ENCODE measurements at regions not wholly inside any gene's neighbourhood (a gene's known extent, or its start where the extent isn't known, plus 50 kb on each side); places are given as distances from the start of the nearest gene placed in this dataset.

GRCh38 chr1:199746666-199747384 lies 280.7 kb upstream of the NR5A2 start:
- intact Hi-C loops (cut with micrococcal nuclease), result no loop called here
- Mint-ChIP-seq H3K27me3 (peaks cover 6% of the 10 kb centered on the region), H3K36me3 (ENCODE audit: low read depth) (no peaks in the 10 kb centered on the region), H3K9me3 (no peaks in the 10 kb centered on the region), H3K27ac (no peak overlapping the region), H3K4me1 (ENCODE audit: low read depth) (no peaks in the 10 kb centered on the region), H3K4me3 (no peak overlapping the region)
- ATAC-seq, result no peak
- POLR2A ChIA-PET, result no interaction called here
- no peak for DNase-seq
- no peak for TF ChIP-seq CTCF (IDR thresholded peaks at IDR 0.05)
- CTCF ChIA-PET, result no interaction called here

GRCh38 chr1:199747984-199748383 lies 279.5 kb upstream of the NR5A2 start:
- POLR2A ChIA-PET, result interaction anchor here (0.6 kb wide), 1 partner anchor 667 kb away, joined by 4 read pairs; no protein-coding TSS in a partner anchor
- ATAC-seq (no peak), DNase-seq (no peak)
- no peaks in the 10 kb centered on the region for H3K9me3 Mint-ChIP-seq
- no peak for TF ChIP-seq CTCF (IDR thresholded peaks at IDR 0.05)
- no peaks in the 10 kb centered on the region for H3K36me3 Mint-ChIP-seq (ENCODE audit: low read depth)
- no peak overlapping the region for H3K4me3 Mint-ChIP-seq
- H3K4me1 Mint-ChIP-seq (ENCODE audit: low read depth), result no peaks in the 10 kb centered on the region
- intact Hi-C loops (cut with micrococcal nuclease), result no loop called here
- peaks cover 6% of the 10 kb centered on the region for H3K27me3 Mint-ChIP-seq
- CTCF ChIA-PET, result no interaction called here
- H3K27ac Mint-ChIP-seq, result no peak overlapping the region

GRCh38 chr1:199751506-199751905 lies 276.0 kb upstream of the NR5A2 start:
- no peak for TF ChIP-seq CTCF (IDR thresholded peaks at IDR 0.05)
- ATAC-seq (no peak), DNase-seq (no peak)
- Mint-ChIP-seq H3K27me3 (peaks cover 10% of the 10 kb centered on the region), H3K4me1 (ENCODE audit: low read depth) (no peaks in the 10 kb centered on the region), H3K9me3 (no peaks in the 10 kb centered on the region), H3K27ac (no peak overlapping the region), H3K4me3 (no peak overlapping the region), H3K36me3 (ENCODE audit: low read depth) (no peaks in the 10 kb centered on the region)
- CTCF ChIA-PET, result no interaction called here
- intact Hi-C loops (cut with micrococcal nuclease), result no loop called here
- POLR2A ChIA-PET, result no interaction called here

- peaks cover 14% of the 10 kb centered on the region for H3K27me3 Mint-ChIP-seq
- no peaks in the 10 kb centered on the region for H3K4me1 Mint-ChIP-seq (ENCODE audit: low read depth)
- no peak overlapping the region for H3K4me3 Mint-ChIP-seq
- ChIA-PET CTCF (no interaction called here), POLR2A (no interaction called here)
- H3K36me3 Mint-ChIP-seq (ENCODE audit: low read depth), result no peaks in the 10 kb centered on the region
- intact Hi-C loops (cut with micrococcal nuclease), result no loop called here
- ATAC-seq (no peak), DNase-seq (no peak)
- TF ChIP-seq CTCF (IDR thresholded peaks at IDR 0.05), result no peak
- H3K27ac Mint-ChIP-seq, result no peak overlapping the region
- H3K9me3 Mint-ChIP-seq, result no peaks in the 10 kb centered on the region
These were observed 275.4 kb upstream of the NR5A2 start for GRCh38 chr1:199751962-199752687.

- TF ChIP-seq CTCF (IDR thresholded peaks at IDR 0.05), result no peak
- no peak overlapping the region for H3K4me3 Mint-ChIP-seq
- H3K36me3 Mint-ChIP-seq (ENCODE audit: low read depth), result no peaks in the 10 kb centered on the region
- intact Hi-C loops (cut with micrococcal nuclease), result no loop called here
- H3K4me1 Mint-ChIP-seq (ENCODE audit: low read depth), result no peaks in the 10 kb centered on the region
- POLR2A ChIA-PET, result no interaction called here
- no peak for DNase-seq
- ATAC-seq, result no peak
- no peak overlapping the region for H3K27ac Mint-ChIP-seq
- peaks cover 18% of the 10 kb centered on the region for H3K27me3 Mint-ChIP-seq
- CTCF ChIA-PET, result no interaction called here
- no peaks in the 10 kb centered on the region for H3K9me3 Mint-ChIP-seq
These were observed 274.9 kb upstream of the NR5A2 start for GRCh38 chr1:199752688-199753027.

Measured in activated CD8-positive, alpha-beta T cell treated with anti-CD3 and anti-CD28 coated beads for 36 hours (primary cell).